GM20000 (cell line): ENCODE measurements at regions not wholly inside any gene's neighbourhood (a gene's known extent, or its start where the extent isn't known, plus 50 kb on each side); places are given as distances from the start of the nearest gene placed in this dataset.
"Not testable (repeated sequence)": the region's sequence is repeated elsewhere in the genome, so short reads cannot be mapped to it uniquely, and the experiment has no call there.

Experiments used
- DNase-seq: peaks from one replicate; pipeline ENCODE4 v3.0.0; 2012; ENCODE audit warnings: low spot score
- TF ChIP-seq, protein P1 (sequence below): IDR thresholded peaks from 2 replicates; pipeline ENCODE4 v1.5.1; 2012; ENCODE audit warnings: mild to moderate bottlenecking, control low read depth; ENCODE audit errors: extremely low read depth, missing control alignments

- TF ChIP-seq, protein P1, sequence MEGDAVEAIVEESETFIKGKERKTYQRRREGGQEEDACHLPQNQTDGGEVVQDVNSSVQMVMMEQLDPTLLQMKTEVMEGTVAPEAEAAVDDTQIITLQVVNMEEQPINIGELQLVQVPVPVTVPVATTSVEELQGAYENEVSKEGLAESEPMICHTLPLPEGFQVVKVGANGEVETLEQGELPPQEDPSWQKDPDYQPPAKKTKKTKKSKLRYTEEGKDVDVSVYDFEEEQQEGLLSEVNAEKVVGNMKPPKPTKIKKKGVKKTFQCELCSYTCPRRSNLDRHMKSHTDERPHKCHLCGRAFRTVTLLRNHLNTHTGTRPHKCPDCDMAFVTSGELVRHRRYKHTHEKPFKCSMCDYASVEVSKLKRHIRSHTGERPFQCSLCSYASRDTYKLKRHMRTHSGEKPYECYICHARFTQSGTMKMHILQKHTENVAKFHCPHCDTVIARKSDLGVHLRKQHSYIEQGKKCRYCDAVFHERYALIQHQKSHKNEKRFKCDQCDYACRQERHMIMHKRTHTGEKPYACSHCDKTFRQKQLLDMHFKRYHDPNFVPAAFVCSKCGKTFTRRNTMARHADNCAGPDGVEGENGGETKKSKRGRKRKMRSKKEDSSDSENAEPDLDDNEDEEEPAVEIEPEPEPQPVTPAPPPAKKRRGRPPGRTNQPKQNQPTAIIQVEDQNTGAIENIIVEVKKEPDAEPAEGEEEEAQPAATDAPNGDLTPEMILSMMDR, result no peak
- no peak for DNase-seq
These were observed 1161.8 kb downstream of the MRPL39 start for GRCh38 chr21:24445517-24445916.

DNA sequence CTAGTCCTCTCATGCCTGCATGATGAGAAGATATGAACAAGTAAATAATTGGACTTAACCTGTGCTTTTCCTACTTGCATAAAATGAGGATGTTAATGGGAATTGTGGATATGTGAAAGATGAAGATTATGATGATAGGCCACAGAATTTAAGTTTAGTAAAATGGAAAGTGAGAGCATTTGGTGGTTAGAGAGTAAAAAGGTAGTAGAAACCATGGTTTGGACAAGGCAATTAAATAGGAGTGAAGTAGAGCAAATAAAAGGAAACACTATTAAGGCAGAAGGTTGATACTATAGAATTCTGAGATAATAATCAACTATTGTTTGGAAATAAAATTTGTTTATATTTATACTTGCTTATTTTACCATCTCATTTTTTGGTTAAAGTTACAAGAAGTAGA is 1162.5 kb downstream of the MRPL39 start:
- no peak for DNase-seq
- TF ChIP-seq, protein P1, result no peak

DNA sequence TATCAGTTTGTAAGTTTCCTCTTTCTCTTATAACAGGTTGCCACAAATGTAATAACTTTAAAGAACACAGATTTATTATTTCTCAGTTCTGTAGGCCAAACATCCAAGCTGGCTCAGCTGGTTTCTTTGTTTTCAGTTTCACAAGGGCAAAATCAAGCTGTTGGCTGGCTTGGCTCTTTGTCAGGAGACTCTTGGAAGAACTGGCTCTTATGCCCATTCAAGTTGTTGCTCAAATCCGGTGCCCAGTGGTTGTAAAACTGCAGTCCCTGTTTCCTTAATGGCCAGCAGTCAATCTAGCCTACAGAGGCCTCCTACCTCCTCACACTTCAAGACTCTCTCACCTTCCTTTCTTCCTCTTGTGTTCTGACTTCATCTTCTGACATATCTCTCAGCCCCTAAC is 1171.0 kb downstream of the MRPL39 start:
- TF ChIP-seq, protein P1, result no peak
- DNase-seq, result no peak

- TF ChIP-seq, protein P1, result no peak
- DNase-seq, result no peak
These were observed 1178.6 kb downstream of the MRPL39 start for GRCh38 chr21:24428591-24429199.

- TF ChIP-seq, protein P1, result no peak
- DNase-seq, result no peak
These were observed 1182.5 kb downstream of the MRPL39 start for GRCh38 chr21:24424776-24425175.

DNA sequence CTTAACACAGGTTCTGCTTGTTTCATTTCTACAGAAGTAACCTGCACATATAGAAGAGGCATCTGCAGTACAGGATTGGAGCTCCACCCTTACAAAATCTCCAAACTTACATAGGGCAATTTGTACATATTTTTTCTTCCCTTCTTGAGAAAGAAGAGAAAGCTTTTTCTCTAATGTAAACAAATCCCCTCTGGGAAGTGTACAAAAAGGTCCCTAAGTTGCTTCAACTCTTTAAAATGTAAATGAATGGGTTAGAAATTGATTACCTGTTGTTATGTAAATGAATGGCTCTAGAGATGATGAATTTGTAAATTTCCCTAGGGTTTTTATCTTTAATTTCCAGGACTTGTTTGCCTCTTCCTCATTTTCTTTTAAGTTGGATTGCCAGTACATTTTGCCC is 1183.7 kb downstream of the MRPL39 start:
- DNase-seq, result no peak
- TF ChIP-seq, protein P1, result no peak

DNA sequence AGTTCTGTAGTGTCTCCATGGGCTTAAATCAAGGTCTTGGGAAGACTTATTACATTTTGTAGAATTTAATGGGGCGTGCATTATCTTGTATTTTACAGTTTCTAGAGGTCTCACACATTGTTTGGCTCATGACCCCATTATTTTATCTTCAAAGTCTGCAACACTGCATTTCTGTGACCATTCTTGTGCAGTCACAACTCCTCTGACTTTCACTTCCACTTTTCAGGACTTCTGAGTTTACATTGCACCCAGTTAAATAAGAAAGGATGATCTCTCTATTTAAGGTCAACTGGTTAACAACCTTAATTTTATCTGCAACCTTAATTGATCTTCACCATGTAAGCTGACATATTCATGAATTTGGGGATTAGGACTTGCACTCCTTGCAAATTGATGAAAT is 1186.6 kb downstream of the MRPL39 start:
- TF ChIP-seq, protein P1, result no peak
- DNase-seq, result no peak

DNA sequence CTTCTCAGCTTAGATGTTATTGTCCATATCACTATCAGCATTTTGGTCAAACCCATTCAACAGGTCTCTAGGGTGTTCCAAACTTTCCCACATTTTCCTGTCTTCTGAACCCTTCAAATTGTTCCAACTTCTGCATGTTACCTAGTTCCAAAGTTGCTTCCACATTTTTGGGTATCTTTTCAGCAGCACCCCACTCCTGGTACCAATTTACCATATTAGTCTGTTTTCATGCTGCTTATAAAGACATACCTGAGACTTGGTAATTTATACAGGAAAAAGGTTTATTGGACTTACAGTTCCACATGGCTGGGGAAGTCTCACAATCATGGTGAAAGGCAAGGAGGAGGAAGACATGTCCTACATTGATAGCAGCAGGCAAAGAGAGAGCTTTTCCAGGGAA is 1187.6 kb downstream of the MRPL39 start:
- not testable (repeated sequence) for DNase-seq
